RWPE2 (cell line): ENCODE measurements at regions not wholly inside any gene's neighbourhood (a gene's known extent, or its start where the extent isn't known, plus 50 kb on each side); places are given as distances from the start of the nearest gene placed in this dataset.
"Not testable (repeated sequence)": the region's sequence is repeated elsewhere in the genome, so short reads cannot be mapped to it uniquely, and the experiment has no call there.

Experiments
- ATAC-seq: fragments of 200-7000 bp; cut with Tn5 transposase; 3 replicates; pipeline ENCODE4 v1.9.1; 2021; ENCODE audit warnings: low read depth
- DNase-seq: peaks from one replicate; pipeline ENCODE4 v3.0.0-alpha.2; 2020; ENCODE audit warnings: low spot score
- H3K27ac ChIP-seq: fragments of 450-650 bp; 2 replicates; pipeline ENCODE4 v1.5.1; 2017; ENCODE audit warnings: mild to moderate bottlenecking; ENCODE audit not compliant: poor library complexity, severe bottlenecking
- H3K27me3 ChIP-seq: fragments of 250-450 bp; sonication (Bioruptor Pico); 2 replicates; pipeline ENCODE4 v1.5.1; 2021; ENCODE audit warnings: mild to moderate bottlenecking, moderate library complexity; ENCODE audit not compliant: insufficient read depth, poor library complexity, severe bottlenecking
- H3K36me3 ChIP-seq: fragments of 250-450 bp; sonication (Bioruptor Pico); 2 replicates; pipeline ENCODE4 v1.5.1; 2020; ENCODE audit warnings: low read depth, mild to moderate bottlenecking, moderate library complexity
- H3K4me1 ChIP-seq: fragments of 250-450 bp; sonication (Bioruptor Pico); 2 replicates; pipeline ENCODE4 v1.5.1; 2021; ENCODE audit warnings: mild to moderate bottlenecking, moderate library complexity; ENCODE audit not compliant: insufficient read depth, poor library complexity, severe bottlenecking
- H3K4me3 ChIP-seq: fragments of 250-450 bp; sonication (Bioruptor Pico); 2 replicates; pipeline ENCODE4 v1.5.1; 2021; ENCODE audit warnings: mild to moderate bottlenecking, moderate library complexity; ENCODE audit not compliant: severe bottlenecking
- H3K9me3 ChIP-seq: fragments of 250-450 bp; sonication (Bioruptor Pico); 2 replicates; pipeline ENCODE4 v1.5.1; 2021; ENCODE audit warnings: mild to moderate bottlenecking, moderate library complexity; ENCODE audit not compliant: severe bottlenecking
- TF ChIP-seq, protein P1 (sequence below): fragments of 450-650 bp; IDR thresholded peaks from one replicate; pipeline ENCODE4 v1.5.1; 2017; ENCODE audit warnings: mild to moderate bottlenecking, moderate library complexity; ENCODE audit not compliant: poor library complexity, severe bottlenecking

DNA sequence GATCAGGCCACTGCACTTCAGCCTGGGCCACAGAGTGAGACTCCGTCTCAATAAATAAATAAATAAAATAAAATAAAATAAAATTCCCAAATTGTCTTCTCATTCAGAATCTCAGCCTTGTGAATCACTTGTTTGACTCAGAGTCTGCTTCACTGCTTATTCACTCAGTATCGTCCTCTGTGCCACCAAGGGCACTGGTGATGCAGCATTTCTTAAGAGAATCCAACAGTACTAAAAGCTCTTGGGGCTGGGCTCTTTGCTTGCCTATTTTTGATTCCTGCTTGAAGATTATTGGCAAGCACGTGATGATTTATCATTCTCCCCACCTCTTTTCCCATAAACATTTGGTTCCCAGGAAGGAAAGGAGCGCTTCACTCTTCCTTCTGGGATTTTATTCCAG, 54.8 kb upstream of the HMGB1 start:
- H3K27ac ChIP-seq = no peak overlapping the region
- no peak for DNase-seq
- no peaks in the 10 kb centered on the region for H3K9me3 ChIP-seq
- no peaks in the 10 kb centered on the region for H3K4me1 ChIP-seq
- no peaks in the 10 kb centered on the region for H3K36me3 ChIP-seq
- TF ChIP-seq, protein P1, sequence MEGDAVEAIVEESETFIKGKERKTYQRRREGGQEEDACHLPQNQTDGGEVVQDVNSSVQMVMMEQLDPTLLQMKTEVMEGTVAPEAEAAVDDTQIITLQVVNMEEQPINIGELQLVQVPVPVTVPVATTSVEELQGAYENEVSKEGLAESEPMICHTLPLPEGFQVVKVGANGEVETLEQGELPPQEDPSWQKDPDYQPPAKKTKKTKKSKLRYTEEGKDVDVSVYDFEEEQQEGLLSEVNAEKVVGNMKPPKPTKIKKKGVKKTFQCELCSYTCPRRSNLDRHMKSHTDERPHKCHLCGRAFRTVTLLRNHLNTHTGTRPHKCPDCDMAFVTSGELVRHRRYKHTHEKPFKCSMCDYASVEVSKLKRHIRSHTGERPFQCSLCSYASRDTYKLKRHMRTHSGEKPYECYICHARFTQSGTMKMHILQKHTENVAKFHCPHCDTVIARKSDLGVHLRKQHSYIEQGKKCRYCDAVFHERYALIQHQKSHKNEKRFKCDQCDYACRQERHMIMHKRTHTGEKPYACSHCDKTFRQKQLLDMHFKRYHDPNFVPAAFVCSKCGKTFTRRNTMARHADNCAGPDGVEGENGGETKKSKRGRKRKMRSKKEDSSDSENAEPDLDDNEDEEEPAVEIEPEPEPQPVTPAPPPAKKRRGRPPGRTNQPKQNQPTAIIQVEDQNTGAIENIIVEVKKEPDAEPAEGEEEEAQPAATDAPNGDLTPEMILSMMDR = no peak
- no peaks in the 10 kb centered on the region for H3K27me3 ChIP-seq
- H3K4me3 ChIP-seq = no peak overlapping the region
- 0 out of 3 replicates have a peak, but pooled peaks have one; percentile 51 for ATAC-seq

DNA sequence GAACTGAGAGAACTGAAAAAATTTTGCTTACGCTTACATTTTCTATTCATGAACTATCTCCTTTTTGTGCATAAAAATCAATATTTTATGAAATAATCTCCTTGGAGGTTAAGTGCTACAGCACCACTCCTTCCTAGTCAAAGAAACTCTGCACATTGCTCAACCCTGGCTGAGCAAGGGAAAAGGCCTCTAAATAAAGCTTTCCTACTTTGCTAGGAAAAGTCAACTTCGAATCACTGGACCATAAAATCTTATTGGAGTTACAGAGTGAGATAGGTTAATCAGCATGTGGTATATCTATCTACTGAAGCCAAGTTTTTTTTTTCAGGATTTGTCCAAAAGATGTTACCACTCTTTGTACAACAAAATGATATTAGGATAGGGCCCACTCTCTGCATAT, 57.5 kb upstream of the HMGB1 start:
- no peaks in the 10 kb centered on the region for H3K9me3 ChIP-seq
- H3K4me3 ChIP-seq = no peak overlapping the region
- no peaks in the 10 kb centered on the region for H3K36me3 ChIP-seq
- TF ChIP-seq, protein P1 = no peak
- H3K4me1 ChIP-seq = no peaks in the 10 kb centered on the region
- no peak overlapping the region for H3K27ac ChIP-seq
- DNase-seq (no peak), ATAC-seq (no peak)
- H3K27me3 ChIP-seq = no peaks in the 10 kb centered on the region

DNA sequence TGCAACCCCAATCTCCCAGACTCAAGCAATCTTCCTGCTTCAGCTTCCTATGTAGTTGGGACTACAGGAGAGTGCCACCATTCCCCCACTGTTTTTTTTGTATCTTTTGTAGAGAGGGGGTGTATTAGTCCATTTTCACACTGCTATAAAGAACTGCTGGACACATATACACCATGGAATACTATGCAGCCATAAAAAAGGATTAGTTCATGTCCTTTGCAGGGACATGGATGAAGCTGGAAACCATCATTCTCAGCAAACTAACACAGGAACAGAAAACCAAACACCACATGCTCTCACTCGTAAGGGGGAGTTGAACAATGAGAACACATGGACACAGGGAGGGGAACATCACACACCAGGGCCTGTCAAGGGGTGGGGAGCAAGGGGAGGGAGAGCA, 58.1 kb upstream of the HMGB1 start:
- H3K9me3 ChIP-seq, H3K27me3 ChIP-seq, H3K27ac ChIP-seq, H3K36me3 ChIP-seq, ATAC-seq, H3K4me3 ChIP-seq, DNase-seq, H3K4me1 ChIP-seq: not testable (repeated sequence)

DNA sequence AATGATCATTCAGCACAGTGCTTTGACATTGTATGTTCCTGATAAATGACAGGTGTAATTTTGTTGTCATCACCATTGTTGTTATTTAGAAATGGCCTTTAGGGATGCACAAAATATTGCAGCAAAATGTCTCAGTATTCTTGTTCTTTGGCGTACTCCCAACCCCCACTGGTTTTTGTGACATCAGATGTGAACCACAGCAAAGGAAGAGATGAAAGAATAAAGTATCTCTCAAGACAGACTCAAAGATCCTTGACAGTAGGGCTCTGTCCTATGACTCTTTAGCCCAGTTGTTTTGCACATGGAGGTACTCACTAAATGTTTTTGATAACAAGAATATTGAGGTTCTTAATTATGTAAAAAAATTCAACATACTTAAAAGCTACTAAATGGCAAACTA, 59.5 kb upstream of the HMGB1 start:
- ATAC-seq, H3K27ac ChIP-seq, DNase-seq: not testable (repeated sequence)

DNA sequence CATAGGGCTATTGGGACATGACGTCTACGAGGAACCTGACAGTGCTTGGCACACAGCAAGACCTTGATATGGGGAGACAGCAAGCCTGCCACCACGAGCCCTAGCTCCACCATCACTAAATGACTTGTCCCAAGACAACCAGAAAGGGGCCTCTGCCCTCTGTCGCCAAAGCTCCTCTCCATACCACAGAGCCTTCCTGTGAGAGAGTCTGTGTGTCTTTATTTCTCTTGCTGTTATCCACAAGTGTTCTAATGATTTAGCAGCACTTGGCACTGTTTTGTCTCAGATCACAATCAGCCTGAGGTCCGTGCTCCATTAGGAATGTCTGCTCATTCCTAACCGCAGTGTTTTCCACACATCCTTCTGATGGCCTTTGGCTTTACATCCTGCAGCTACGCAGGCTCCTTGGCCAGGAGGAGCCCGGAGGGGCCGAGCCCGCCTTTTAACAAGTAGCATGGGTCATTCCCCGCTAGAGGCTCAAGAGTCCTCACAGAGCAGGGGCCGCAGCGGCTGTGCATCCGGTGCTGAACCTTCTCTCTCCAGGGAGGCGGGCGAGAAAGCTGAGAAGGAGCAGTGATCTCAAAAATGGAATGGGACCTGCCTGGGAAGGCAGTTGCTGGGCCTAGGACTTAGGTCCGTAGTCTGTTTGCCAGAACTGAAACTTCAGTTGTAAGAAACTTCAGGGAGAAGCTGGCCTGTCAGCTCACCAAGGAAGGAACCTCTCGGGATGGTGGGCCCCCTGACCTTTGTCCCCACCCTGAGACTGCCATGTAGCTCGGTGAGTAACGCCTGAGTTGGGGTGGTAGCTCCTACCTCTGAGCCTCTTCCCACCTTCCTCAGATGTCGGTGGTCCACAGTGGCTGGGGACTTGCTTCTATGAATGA, 61.1 kb upstream of the HMGB1 start:
- H3K4me3 ChIP-seq = no peak overlapping the region
- H3K27me3 ChIP-seq = no peaks in the 10 kb centered on the region
- no peaks in the 10 kb centered on the region for H3K36me3 ChIP-seq
- DNase-seq (no peak), ATAC-seq (no peak)
- TF ChIP-seq, protein P1 = no peak
- no peak overlapping the region for H3K27ac ChIP-seq
- H3K9me3 ChIP-seq = no peaks in the 10 kb centered on the region
- H3K4me1 ChIP-seq = no peaks in the 10 kb centered on the region

More for the DNA sequence above, 59.5 kb upstream of the HMGB1 start:
- not testable (repeated sequence) for H3K36me3 ChIP-seq, H3K27me3 ChIP-seq, H3K9me3 ChIP-seq, H3K4me1 ChIP-seq, H3K4me3 ChIP-seq
